Lower leg skin (tissue), 3 donors: ENCODE measurements at regions not wholly inside any gene's neighbourhood (a gene's known extent, or its start where the extent isn't known, plus 50 kb on each side); places are given as distances from the start of the nearest gene placed in this dataset.

Experiments used
- POLR2A ChIP-seq, 2 donors: fragments of 450-650 bp; IDR thresholded peaks; one replicate each; pipeline ENCODE4 v1.6.1; 2016 to 2017; ENCODE audit warnings: antibody characterized with exemption in 2 of 2, mild to moderate bottlenecking in 1 of 2, moderate library complexity in 1 of 2
- TF ChIP-seq, protein P1 (sequence below), 3 donors: fragments of 450-650 bp; IDR thresholded peaks; one replicate each; pipeline ENCODE4 v1.5.1; 2016; ENCODE audit warnings: antibody characterized with exemption in 3 of 3, mild to moderate bottlenecking in 3 of 3, moderate library complexity in 2 of 3

DNA sequence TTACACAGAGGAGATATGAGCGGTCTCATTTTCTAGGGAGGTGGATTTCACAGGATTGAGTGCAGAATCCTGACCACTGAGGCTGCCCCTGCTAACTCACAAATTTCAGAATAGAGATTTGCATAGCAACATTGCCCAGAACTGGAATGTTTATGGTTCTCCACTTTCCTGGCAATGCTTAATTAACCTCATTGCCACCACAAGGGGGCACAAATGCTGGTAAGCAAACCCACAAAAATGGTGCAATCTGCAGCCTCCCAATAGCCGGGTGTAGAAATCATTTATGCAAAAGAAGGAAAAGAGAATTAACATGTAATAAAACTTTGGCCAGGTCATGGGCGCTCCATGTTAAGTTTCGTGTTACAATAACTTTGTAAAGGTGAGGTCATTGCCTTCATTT is 112.4 kb downstream of the CYRIA start:
- TF ChIP-seq, protein P1, sequence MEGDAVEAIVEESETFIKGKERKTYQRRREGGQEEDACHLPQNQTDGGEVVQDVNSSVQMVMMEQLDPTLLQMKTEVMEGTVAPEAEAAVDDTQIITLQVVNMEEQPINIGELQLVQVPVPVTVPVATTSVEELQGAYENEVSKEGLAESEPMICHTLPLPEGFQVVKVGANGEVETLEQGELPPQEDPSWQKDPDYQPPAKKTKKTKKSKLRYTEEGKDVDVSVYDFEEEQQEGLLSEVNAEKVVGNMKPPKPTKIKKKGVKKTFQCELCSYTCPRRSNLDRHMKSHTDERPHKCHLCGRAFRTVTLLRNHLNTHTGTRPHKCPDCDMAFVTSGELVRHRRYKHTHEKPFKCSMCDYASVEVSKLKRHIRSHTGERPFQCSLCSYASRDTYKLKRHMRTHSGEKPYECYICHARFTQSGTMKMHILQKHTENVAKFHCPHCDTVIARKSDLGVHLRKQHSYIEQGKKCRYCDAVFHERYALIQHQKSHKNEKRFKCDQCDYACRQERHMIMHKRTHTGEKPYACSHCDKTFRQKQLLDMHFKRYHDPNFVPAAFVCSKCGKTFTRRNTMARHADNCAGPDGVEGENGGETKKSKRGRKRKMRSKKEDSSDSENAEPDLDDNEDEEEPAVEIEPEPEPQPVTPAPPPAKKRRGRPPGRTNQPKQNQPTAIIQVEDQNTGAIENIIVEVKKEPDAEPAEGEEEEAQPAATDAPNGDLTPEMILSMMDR (IDR thresholded peaks at IDR 0.05), result no peak
- TF ChIP-seq POLR2A (IDR thresholded peaks at IDR 0.05), result no peak
